Thoracic aorta (tissue), 2 donors: ENCODE measurements at regions not wholly inside any gene's neighbourhood (a gene's known extent, or its start where the extent isn't known, plus 50 kb on each side); places are given as distances from the start of the nearest gene placed in this dataset.

Experiments
- ATAC-seq: fragments of 150-250 bp; one replicate; pipeline ENCODE4 v1.8.0; 2017; ENCODE audit warnings: low read depth; ENCODE audit not compliant: insufficient number of reproducible peaks, low FRiP score
- DNase-seq: peaks from one replicate; pipeline ENCODE4 v3.0.0-alpha.2; 2020; ENCODE audit warnings: low spot score
- H3K27ac ChIP-seq, 2 donors: fragments of 200-600 bp; sonication (generic); 1 replicate in 1 of 2; 2 replicates in 1 of 2; pipeline ENCODE4 v1.5.1; 2016; ENCODE audit warnings: mild to moderate bottlenecking in 2 of 2, moderate library complexity in 2 of 2
- H3K27me3 ChIP-seq: fragments of 200-600 bp; sonication (generic); replicated peaks from 2 replicates; pipeline ENCODE4 v1.6.0; 2016; ENCODE audit warnings: mild to moderate bottlenecking; ENCODE audit not compliant: insufficient read depth
- H3K36me3 ChIP-seq: fragments of 200-600 bp; sonication (generic); one replicate; pipeline ENCODE4 v1.5.1; 2016
- H3K4me1 ChIP-seq, 2 donors: fragments of 200-600 bp; sonication (generic); 1 replicate in 1 of 2; 2 replicates in 1 of 2; pipeline versions ENCODE4 v1.5.1 to v1.6.0; 2016; ENCODE audit warnings: low read depth in 2 of 2, mild to moderate bottlenecking in 1 of 2; ENCODE audit not compliant: control insufficient read depth in 1 of 2
- H3K4me3 ChIP-seq: fragments of 200-600 bp; sonication (generic); 2 replicates; pipeline ENCODE4 v1.5.1; 2016; ENCODE audit warnings: mild to moderate bottlenecking
- H3K9me3 ChIP-seq: fragments of 200-600 bp; sonication (generic); 2 replicates; pipeline ENCODE4 v1.5.1; 2016
- TF ChIP-seq, protein P1 (sequence below): fragments of 200-600 bp; sonication (generic); IDR thresholded peaks from one replicate; pipeline ENCODE4 v1.5.1; 2019; ENCODE audit warnings: antibody characterized with exemption

DNA sequence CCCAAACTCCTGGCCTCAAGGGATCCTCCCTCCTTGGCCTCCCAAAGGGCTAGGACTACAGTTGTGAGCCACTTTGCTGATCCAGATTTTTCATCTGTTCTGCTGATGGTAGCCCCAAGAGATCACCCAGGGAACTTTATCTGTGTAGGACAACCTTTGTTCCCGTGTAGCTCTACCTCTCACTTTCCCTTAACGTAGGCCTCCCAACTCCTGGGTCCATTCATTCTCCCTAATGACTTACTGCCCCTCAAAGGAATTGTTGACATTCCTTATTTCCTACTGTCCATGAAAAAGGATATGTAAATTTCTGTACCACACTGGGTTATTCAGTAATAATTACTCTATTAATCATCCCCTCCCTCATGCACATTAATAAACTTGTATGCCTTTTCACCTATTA lies 51.0 kb upstream of the PHF24 start:
- no peaks in the 10 kb centered on the region for H3K27me3 ChIP-seq

DNA sequence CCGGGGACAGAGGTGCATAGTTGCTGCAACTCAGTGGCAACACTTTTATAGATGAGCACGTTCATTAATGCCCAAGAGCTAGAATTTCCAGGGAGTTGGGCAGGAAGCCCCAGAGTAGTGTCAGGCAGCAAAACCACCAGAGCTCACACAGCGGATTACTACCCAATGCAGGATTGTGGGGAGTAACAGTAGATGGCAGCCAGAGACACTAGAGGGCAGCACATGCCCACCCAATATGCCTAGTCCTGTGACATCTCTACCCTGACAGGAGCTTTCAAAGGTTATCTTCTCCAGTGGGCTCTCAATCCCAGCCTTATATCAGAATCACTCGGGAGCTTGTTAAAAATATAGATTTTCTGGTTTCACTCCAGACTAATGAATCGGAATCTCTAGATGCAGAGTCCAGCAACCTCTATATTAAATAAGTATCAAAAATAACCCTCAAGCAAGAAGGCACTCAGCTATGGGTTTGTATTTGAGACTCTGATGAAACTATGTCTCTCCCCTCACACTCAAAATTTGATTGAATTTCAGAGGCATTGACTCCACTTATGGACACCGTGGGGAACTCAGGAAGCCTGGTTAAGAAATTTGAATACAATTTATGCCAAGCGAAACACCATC lies 58.4 kb upstream of the PHF24 start:
- Histone ChIP-seq H3K4me1 (no peaks in the 10 kb centered on the region), H3K4me3 (no peak overlapping the region), H3K27ac (no peak overlapping the region), H3K36me3 (no peaks in the 10 kb centered on the region), H3K9me3 (no peaks in the 10 kb centered on the region), H3K27me3 (no peaks in the 10 kb centered on the region)
- DNase-seq (peak; percentile 34), ATAC-seq (peak; percentile 96)
- TF ChIP-seq, protein P1, sequence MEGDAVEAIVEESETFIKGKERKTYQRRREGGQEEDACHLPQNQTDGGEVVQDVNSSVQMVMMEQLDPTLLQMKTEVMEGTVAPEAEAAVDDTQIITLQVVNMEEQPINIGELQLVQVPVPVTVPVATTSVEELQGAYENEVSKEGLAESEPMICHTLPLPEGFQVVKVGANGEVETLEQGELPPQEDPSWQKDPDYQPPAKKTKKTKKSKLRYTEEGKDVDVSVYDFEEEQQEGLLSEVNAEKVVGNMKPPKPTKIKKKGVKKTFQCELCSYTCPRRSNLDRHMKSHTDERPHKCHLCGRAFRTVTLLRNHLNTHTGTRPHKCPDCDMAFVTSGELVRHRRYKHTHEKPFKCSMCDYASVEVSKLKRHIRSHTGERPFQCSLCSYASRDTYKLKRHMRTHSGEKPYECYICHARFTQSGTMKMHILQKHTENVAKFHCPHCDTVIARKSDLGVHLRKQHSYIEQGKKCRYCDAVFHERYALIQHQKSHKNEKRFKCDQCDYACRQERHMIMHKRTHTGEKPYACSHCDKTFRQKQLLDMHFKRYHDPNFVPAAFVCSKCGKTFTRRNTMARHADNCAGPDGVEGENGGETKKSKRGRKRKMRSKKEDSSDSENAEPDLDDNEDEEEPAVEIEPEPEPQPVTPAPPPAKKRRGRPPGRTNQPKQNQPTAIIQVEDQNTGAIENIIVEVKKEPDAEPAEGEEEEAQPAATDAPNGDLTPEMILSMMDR: peak; percentile 78

More for the DNA sequence above, 51.0 kb upstream of the PHF24 start:
- Histone ChIP-seq H3K36me3 (no peaks in the 10 kb centered on the region), H3K4me3 (no peak overlapping the region), H3K9me3 (no peaks in the 10 kb centered on the region), H3K4me1 (no peaks in the 10 kb centered on the region), H3K27ac (no peak overlapping the region)
- TF ChIP-seq, protein P1: no peak
- ATAC-seq: no peak
- DNase-seq: no peak

DNA sequence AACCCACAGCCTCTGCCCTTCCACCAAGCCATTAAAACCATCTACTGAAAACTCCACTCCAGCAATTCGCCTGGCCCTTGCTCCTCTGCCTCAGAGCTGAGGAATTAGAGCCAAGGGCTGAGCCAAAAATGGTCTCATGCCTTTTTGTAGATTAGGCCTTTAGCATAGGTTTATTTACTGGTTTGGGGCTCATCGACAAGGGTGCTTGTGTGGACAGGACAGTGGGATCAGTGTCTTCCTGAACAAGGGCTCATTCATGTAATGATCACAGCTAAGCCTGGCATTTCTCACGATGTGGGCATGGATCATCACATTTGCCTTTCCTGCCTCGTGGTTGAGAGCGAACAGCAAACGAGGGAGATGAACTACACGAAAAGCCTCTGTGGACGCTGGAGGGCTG lies 59.2 kb upstream of the PHF24 start:
- H3K27me3 ChIP-seq: no peaks in the 10 kb centered on the region
- no peaks in the 10 kb centered on the region for H3K4me1 ChIP-seq
- H3K9me3 ChIP-seq: no peaks in the 10 kb centered on the region
- ATAC-seq (no peak), DNase-seq (no peak)
- no peak overlapping the region for H3K27ac ChIP-seq
- TF ChIP-seq, protein P1: no peak
- H3K36me3 ChIP-seq: no peaks in the 10 kb centered on the region
- H3K4me3 ChIP-seq: no peak overlapping the region

DNA sequence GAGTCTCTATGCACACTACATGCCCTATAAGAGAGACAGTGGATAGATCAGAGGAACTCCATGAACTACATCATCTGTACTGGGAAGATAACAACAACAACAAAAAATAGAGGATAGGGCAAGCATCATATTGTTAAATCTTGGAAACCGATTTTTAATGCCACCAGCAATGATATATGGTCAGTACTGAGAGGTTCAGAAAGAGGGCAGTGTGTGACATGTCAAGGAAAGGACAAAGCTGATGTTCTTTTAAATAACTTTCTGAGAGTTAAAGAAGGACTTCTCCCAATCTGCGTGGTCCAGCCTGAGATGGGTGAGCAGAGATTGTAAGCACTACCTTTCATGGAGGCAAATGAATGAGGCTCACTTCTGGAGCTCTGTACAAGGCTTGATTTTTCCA lies 62.0 kb upstream of the PHF24 start:
- no peaks in the 10 kb centered on the region for H3K36me3 ChIP-seq
- TF ChIP-seq, protein P1: no peak
- no peaks in the 10 kb centered on the region for H3K9me3 ChIP-seq
- H3K27ac ChIP-seq: no peak overlapping the region
- no peaks in the 10 kb centered on the region for H3K4me1 ChIP-seq
- DNase-seq: no peak
- no peak overlapping the region for H3K4me3 ChIP-seq
- ATAC-seq: no peak
- H3K27me3 ChIP-seq: no peaks in the 10 kb centered on the region

DNA sequence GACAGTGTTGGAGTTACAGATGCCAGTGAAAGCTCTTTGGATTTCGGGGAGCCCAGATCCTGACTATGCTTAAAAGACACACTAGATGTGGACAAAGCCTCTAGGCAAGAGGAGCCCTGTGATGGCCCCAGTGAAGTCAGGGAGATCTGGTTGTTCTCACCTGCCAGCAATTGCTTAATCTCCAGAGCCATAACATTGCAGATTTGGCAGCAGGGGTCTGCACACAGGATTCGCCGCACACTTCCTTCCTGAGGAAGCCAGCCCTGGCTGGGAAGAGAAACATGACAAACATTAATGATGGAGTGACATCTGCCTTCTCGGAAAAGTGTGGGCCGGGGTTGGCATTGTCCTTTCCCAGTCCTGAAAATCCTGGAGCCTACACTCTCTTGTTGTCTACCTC lies 65.2 kb upstream of the PHF24 start:
- Histone ChIP-seq H3K4me1 (no peaks in the 10 kb centered on the region), H3K36me3 (no peaks in the 10 kb centered on the region), H3K4me3 (no peak overlapping the region), H3K9me3 (no peaks in the 10 kb centered on the region), H3K27ac (no peak overlapping the region), H3K27me3 (no peaks in the 10 kb centered on the region)
- ATAC-seq: no peak
- no peak for DNase-seq
- TF ChIP-seq, protein P1: no peak
